ENCODE measurements at regions not wholly inside any gene's neighbourhood (a gene's known extent, or its start where the extent isn't known, plus 50 kb on each side); places are given as distances from the start of the nearest gene placed in this dataset.

DNA sequence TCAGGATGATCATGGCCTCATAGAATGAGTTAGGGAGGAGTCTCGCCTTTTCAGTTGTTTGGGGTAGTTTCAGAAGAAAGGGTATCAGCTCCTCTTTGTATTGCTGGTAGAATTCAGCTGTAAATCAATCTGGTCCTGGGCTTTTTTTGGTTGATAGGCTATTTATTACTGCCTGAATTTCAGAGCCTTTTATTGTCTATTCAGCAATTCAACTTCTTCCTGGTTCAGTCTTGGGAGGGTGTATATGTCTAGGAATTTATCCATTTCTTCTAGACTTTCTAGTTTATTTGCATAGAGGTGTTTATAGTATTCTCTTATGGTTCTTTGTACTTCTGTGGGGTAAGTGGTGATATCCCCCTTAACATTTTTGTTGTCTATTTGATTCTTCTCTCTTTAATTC lies 1024.2 kb downstream of the DIPK2A start:
- intact Hi-C loops (cut with DNase I), result no loop called here
- no peaks in the 10 kb centered on the region for H3K4me1 ChIP-seq
- H3K36me3 ChIP-seq (replicated peaks in 1 of 2; ENCODE audit: insufficient read depth in 1 of 2, low read depth in 2 of 2), result no peaks in the 10 kb centered on the region
- H3K27me3 ChIP-seq, result no peaks in the 10 kb centered on the region
- peaks cover 0 to 4% (median 0%) of the 10 kb centered on the region in 3 donors for H3K9me3 ChIP-seq
- 40 to 52% methylated on average over 1 of the region's 1 CpG for WGBS, 2 donors
- no peak for ATAC-seq
- DNase-seq, result no peak
- TF ChIP-seq, protein P1, sequence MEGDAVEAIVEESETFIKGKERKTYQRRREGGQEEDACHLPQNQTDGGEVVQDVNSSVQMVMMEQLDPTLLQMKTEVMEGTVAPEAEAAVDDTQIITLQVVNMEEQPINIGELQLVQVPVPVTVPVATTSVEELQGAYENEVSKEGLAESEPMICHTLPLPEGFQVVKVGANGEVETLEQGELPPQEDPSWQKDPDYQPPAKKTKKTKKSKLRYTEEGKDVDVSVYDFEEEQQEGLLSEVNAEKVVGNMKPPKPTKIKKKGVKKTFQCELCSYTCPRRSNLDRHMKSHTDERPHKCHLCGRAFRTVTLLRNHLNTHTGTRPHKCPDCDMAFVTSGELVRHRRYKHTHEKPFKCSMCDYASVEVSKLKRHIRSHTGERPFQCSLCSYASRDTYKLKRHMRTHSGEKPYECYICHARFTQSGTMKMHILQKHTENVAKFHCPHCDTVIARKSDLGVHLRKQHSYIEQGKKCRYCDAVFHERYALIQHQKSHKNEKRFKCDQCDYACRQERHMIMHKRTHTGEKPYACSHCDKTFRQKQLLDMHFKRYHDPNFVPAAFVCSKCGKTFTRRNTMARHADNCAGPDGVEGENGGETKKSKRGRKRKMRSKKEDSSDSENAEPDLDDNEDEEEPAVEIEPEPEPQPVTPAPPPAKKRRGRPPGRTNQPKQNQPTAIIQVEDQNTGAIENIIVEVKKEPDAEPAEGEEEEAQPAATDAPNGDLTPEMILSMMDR (IDR thresholded peaks at IDR 0.05), result no peak
- no peak for TF ChIP-seq POLR2A (IDR thresholded peaks at IDR 0.05)
- no peak overlapping the region for H3K27ac ChIP-seq
- H3K4me3 ChIP-seq, result no peak overlapping the region

DNA sequence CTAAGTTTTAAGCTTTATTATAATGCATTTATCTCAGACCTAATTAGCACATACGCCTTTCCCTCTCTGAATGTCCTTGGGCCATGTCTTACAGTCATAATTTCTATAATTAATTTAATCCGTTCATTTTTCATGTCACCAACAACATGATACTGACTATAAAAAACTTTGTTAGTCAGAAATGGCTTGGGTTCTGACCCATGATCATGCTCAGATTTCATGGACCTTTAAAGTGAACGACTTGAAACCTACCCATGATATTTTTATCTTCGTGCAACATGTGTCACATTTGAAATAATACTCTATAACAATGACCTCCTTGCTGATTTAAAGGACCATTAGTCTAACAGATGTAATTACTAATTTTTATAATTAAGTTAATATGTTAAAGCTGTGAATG lies 1033.8 kb downstream of the DIPK2A start:
- intact Hi-C loops (cut with DNase I), result no loop called here
- TF ChIP-seq POLR2A (IDR thresholded peaks at IDR 0.05), result no peak
- TF ChIP-seq, protein P1 (IDR thresholded peaks at IDR 0.05), result no peak

DNA sequence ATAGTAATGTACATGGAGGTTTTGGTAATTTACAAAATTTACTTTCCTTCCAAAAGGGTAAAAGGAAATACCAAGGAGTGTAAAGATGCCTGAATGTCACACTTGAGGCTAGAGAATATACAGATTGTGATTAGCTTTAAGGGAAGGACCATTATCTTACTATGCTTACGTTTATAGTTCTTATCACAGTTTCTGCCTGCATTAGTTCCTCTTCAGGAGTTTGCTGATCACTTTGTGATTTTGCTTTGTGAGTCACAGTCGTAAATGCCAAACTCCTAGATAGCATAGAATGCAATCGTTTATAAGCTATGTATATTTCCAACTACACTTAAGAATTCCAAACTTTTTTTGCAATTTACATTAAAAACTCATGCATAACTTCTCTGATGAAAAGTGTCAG lies 1034.6 kb downstream of the DIPK2A start:
- no peak for ATAC-seq
- WGBS, 2 donors, result 28 to 35% methylated on average over 3 of the region's 3 CpGs
- intact Hi-C loops (cut with DNase I), result no loop called here
- Histone ChIP-seq H3K4me1 (no peaks in the 10 kb centered on the region), H3K36me3 (replicated peaks in 1 of 2; ENCODE audit: insufficient read depth in 1 of 2, low read depth in 2 of 2) (no peaks in the 10 kb centered on the region), H3K4me3 (no peak overlapping the region), H3K9me3 (no peaks in the 10 kb centered on the region), H3K27me3 (no peaks in the 10 kb centered on the region), H3K27ac (no peak overlapping the region)
- no peak for DNase-seq
- TF ChIP-seq, protein P1 (IDR thresholded peaks at IDR 0.05), result no peak
- no peak for TF ChIP-seq POLR2A (IDR thresholded peaks at IDR 0.05)

More for the DNA sequence above, 1033.8 kb downstream of the DIPK2A start:
- H3K9me3 ChIP-seq, result peaks cover 0 to under 1% (median 0%) of the 10 kb centered on the region in 3 donors
- H3K27me3 ChIP-seq, result no peaks in the 10 kb centered on the region
- DNase-seq (no peak), ATAC-seq (no peak)
- WGBS, 2 donors, result 59 to 62% methylated on average over 4 of the region's 4 CpGs
- H3K4me1 ChIP-seq, result no peaks in the 10 kb centered on the region
- no peak overlapping the region for H3K4me3 ChIP-seq
- no peaks in the 10 kb centered on the region for H3K36me3 ChIP-seq (replicated peaks in 1 of 2; ENCODE audit: insufficient read depth in 1 of 2, low read depth in 2 of 2)
- H3K27ac ChIP-seq, result no peak overlapping the region

GRCh38 chr3:145013931-145014330 lies 1042.3 kb downstream of the DIPK2A start:
- no peak overlapping the region for H3K4me3 ChIP-seq
- no peaks in the 10 kb centered on the region for H3K36me3 ChIP-seq (replicated peaks in 1 of 2; ENCODE audit: insufficient read depth in 1 of 2, low read depth in 2 of 2)
- no peaks in the 10 kb centered on the region for H3K4me1 ChIP-seq
- TF ChIP-seq, protein P1 (IDR thresholded peaks at IDR 0.05), result no peak
- no peak for TF ChIP-seq POLR2A (IDR thresholded peaks at IDR 0.05)
- H3K27me3 ChIP-seq, result no peaks in the 10 kb centered on the region
- intact Hi-C loops (cut with DNase I), result no loop called here
- WGBS, 2 donors, result 51 to 57% methylated on average over 1 of the region's 1 CpG
- ATAC-seq (no peak), DNase-seq (no peak)
- no peak overlapping the region for H3K27ac ChIP-seq
- no peaks in the 10 kb centered on the region for H3K9me3 ChIP-seq

DNA sequence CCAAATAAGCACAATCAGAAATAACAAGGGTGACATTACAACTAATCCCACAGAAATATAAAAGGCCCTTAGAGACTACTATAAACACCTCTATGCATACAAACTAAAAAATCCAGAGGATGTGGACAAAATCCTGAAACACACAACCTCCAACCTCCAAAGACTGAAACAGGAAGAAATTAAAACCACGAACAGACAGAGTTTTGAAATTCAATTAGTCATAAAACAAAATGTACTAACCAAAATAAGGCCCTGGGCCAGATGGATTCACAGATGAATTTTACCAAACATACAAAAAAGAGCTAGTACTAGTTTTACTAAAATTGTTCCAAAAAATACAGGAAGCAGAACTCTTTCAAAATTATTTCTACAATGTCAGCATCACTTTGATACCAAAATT lies 1043.6 kb downstream of the DIPK2A start:
- no peak for DNase-seq
- Histone ChIP-seq H3K4me1 (no peaks in the 10 kb centered on the region), H3K36me3 (replicated peaks in 1 of 2; ENCODE audit: insufficient read depth in 1 of 2, low read depth in 2 of 2) (no peaks in the 10 kb centered on the region), H3K27ac (no peak overlapping the region), H3K9me3 (no peaks in the 10 kb centered on the region), H3K27me3 (no peaks in the 10 kb centered on the region), H3K4me3 (no peak overlapping the region)
- intact Hi-C loops (cut with DNase I), result no loop called here
- 48 to 53% methylated on average over 1 of the region's 1 CpG for WGBS, 2 donors
- TF ChIP-seq, protein P1 (IDR thresholded peaks at IDR 0.05), result no peak
- no peak for TF ChIP-seq POLR2A (IDR thresholded peaks at IDR 0.05)
- ATAC-seq, result no peak

All from body of pancreas (tissue), 4 donors.